ENCODE measurements at regions not wholly inside any gene's neighbourhood (a gene's known extent, or its start where the extent isn't known, plus 50 kb on each side); places are given as distances from the start of the nearest gene placed in this dataset.

- H3K79me1 ChIP-seq (ENCODE audit: insufficient read depth, low read depth, low read length, poor library complexity, severe bottlenecking): no peaks in the 10 kb centered on the region
- no peak overlapping the region for H3K9ac ChIP-seq (ENCODE audit: extremely low read depth, insufficient read length, low read length)
- H3T11ph ChIP-seq (ENCODE audit: low read length): no peak overlapping the region
- H4K91ac ChIP-seq (ENCODE audit: insufficient read length, low read depth, low read length): no peak overlapping the region
- DNase-seq: no peak
- no peaks in the 10 kb centered on the region for H4K20me1 ChIP-seq (ENCODE audit: control insufficient read depth, insufficient read depth, insufficient read length)
- H3K4me1 ChIP-seq (ENCODE audit: insufficient read depth, low read length): no peaks in the 10 kb centered on the region
- Mint-ChIP-seq H3K27ac (peak overlapping the region in 1 of 3 experiments; percentile 25; a peak in 1 of 7 replicates), H3K36me3 (ENCODE audit: insufficient read depth in 1 of 3, low read depth in 3 of 3) (no peaks in the 10 kb centered on the region), H3K4me3 (no peak overlapping the region), H3K4me1 (peaks cover 14 to 24% of the 10 kb centered on the region in 2 experiments), H3K27me3 (ENCODE audit: low read depth) (peaks cover 37% of the 10 kb centered on the region), H3K9me3 (no peaks in the 10 kb centered on the region)
- no peak overlapping the region for H2BK120ac ChIP-seq (ENCODE audit: low read depth, low read length, poor library complexity, severe bottlenecking)
- no peaks in the 10 kb centered on the region for H3K23me2 ChIP-seq (ENCODE audit: insufficient read length, low read depth, low read length, poor library complexity, severe bottlenecking)
- no peak overlapping the region for H3K4ac ChIP-seq (ENCODE audit: low read depth, low read length)
- no peak overlapping the region for H4K8ac ChIP-seq (replicated peaks; ENCODE audit: insufficient read length, low read depth, low read length)
- no peaks in the 10 kb centered on the region for H3K79me2 ChIP-seq (ENCODE audit: insufficient read depth, low read length)
- H4K5ac ChIP-seq (ENCODE audit: insufficient read length, low read depth, low read length): no peak overlapping the region
- H2BK5ac ChIP-seq (ENCODE audit: insufficient read length, low read length): no peak overlapping the region
- no peak overlapping the region for H2AFZ ChIP-seq (ENCODE audit: low read length)
- no peak overlapping the region for H3K56ac ChIP-seq (ENCODE audit: insufficient read length, low read depth, low read length)
- H3K9me3 ChIP-seq (ENCODE audit: control insufficient read depth, low read depth, low read length): no peaks in the 10 kb centered on the region
- H2BK15ac ChIP-seq (ENCODE audit: low read depth, low read length): no peak overlapping the region
- no peak overlapping the region for H2BK12ac ChIP-seq (ENCODE audit: insufficient read length, low read depth, low read length)
- H2BK20ac ChIP-seq (ENCODE audit: low read depth, low read length, poor library complexity, severe bottlenecking): no peak overlapping the region
- H3K23ac ChIP-seq (ENCODE audit: insufficient read length, low read depth, low read length): no peak overlapping the region
- no CpG with 5 or more reads among the region's 10 CpGs for WGBS (ENCODE audit: extremely low coverage, insufficient read length, low lambda C conversion rate)
- H3K4me2 ChIP-seq (ENCODE audit: insufficient read depth, insufficient read length, low read length): no peak overlapping the region
- no peak overlapping the region for H3K14ac ChIP-seq (ENCODE audit: insufficient read depth, low read length)
- TF ChIP-seq CTCF (conservative IDR thresholded peaks at IDR 0.05): no peak
- H2AK5ac ChIP-seq (ENCODE audit: insufficient read length, low read length): no peak overlapping the region
- no peak overlapping the region for H3K27ac ChIP-seq (ENCODE audit: insufficient read length, low read depth, low read length)
- H3K27me3 ChIP-seq (ENCODE audit: insufficient read depth, low read length): no peaks in the 10 kb centered on the region
- H3K18ac ChIP-seq (ENCODE audit: insufficient read length, low read depth, low read length): no peak overlapping the region
Observed at GRCh38 chr10:133034092-133034491, 53.6 kb upstream of the ADGRA1 start.

Data from H9 (cell line).